ENCODE measurements at regions not wholly inside any gene's neighbourhood (a gene's known extent, or its start where the extent isn't known, plus 50 kb on each side); places are given as distances from the start of the nearest gene placed in this dataset.
"Not testable (repeated sequence)": the region's sequence is repeated elsewhere in the genome, so short reads cannot be mapped to it uniquely, and the experiment has no call there.

- not testable (repeated sequence) for TF ChIP-seq CTCF (IDR thresholded peaks at IDR 0.05; ENCODE audit: insufficient read depth, low read depth, low read length); EZH2 (IDR thresholded peaks at IDR 0.05; ENCODE audit: insufficient read depth, low read length)
Measured at GRCh38 chr2:118744682-118745181, 102.7 kb downstream of the EN1 start.
